ENCODE measurements at regions not wholly inside any gene's neighbourhood (a gene's known extent, or its start where the extent isn't known, plus 50 kb on each side); places are given as distances from the start of the nearest gene placed in this dataset.

DNA sequence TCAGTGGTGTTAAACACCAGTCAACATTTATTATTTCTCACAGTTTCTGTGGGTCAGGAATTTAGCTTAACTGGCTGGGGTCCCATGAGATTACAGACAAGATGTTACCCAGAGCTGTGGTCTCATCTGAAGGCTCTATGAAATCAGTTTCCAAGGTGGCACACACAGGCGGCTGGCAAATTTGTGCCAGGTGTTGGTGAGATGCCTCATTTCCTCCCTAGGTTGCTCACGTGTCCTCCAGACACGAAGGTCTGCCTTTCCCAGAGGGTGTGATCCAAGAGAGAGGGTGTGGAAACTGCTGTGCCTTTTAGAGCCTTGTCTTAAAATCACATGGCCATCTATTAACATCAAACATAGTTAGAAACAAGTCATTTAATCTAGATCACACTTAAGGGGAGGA is 209.0 kb downstream of the JCAD start:
- DNase-seq, result no peak

DNA sequence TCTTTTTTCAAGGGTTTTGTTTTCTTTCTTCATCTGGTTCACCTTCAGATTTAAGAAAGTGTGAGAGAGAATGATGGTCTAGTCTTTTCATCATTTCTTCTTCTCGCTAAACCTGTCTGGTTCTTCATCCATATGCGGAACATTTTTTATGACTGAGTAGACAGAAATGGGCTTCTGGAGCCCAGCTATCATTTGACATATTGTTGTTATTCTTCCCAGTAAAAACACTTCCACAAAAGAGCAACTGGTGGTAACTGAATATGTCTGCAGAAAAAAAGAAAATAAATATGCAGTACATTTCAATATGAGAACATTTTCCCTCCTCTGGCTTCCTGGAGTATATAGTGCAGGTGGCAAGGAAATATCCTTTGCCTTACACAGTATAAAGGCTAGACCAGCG is 209.5 kb downstream of the JCAD start:
- DNase-seq, result no peak

DNA sequence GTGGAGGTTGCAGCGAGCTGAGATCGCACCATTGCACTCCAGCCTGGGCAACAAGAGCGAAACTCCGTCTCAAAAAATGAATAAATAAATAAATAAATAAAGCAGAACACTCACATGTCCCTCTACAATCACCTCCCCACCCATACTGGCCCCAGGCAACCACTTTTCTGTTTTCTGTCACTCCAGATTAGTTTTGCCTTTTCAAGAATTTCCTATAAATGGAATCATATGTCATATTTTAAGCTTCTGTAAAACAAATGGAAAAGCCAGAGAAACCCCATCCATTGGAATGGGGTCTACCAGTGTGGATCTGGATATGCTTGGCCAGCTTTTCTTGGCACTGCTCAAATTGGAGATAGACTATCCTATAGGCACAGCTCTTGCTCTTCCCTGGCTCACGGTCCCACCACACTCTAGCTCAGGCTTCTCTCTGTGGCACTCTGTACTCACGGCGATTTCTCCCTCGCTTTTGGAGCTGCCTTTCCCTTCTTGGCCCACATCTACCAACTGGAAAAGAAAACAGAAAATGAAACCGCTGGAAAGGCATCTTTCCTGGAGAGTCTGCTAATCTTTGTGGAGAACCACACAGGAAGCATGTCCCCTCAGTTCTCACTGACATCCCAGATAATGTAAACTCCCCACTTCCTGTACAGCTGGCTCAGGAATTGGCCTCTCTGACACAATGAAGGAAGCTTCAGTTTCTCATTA is 210.1 kb downstream of the JCAD start:
- no peak for DNase-seq

DNA sequence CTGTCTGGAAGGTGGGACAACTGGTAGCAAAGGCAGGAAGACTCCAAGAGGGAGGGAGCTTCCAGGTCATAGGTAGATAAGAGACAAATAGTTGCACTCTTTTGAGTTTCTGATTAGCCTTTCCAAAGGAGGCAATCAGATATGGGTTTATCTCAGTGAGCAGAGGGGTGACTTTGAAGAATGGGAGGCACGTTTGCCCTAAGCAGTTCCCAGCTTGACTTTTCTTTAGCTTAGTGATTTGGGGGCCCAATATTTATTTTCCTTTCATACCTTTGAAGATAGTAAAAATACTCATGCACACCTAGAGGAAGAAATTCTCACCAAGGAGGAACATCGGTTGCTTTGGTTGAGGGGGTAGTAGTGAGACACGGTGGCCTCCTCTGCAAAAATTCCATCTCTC is 212.1 kb upstream of the SVIL start:
- DNase-seq, result no peak

DNA sequence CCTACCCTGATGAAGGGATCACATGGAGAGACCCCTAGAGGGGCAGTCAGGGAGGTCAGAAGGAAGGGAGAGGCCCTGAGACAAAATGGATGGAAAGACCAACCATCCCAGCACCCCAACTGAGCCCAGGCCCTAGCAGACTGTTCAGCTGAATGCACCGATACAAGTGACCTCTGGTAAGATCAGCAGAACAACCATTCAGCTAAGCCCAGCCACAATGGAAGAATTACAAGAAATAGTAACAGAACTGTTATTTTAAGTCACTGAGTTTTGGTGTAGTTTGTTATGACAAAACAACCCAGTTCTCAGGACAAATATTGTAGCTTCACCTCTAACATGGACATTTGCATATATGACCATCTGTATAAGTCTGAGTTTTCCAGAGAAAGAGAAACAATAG is 210.4 kb upstream of the SVIL start:
- DNase-seq, result no peak

DNA sequence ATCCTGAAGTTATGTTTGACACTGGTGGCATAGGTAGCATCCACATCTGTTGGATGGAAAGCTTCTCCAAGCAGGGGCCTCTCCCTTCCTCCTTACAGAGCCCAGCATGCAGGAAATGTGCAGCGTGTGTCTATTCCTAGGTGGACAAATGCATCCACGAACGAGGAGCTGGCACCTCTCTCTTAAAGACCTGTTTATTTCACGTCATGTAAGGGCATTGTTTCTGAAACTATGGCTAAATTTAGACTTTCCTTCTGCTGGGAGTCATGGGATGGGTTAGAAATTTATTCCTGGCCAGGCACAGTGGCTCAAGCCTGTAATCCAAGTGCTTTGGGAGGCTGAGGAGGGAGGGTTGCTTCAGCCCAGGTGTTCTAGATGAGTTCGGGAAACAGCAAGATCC is 208.4 kb upstream of the SVIL start:
- DNase-seq, result no peak

DNA sequence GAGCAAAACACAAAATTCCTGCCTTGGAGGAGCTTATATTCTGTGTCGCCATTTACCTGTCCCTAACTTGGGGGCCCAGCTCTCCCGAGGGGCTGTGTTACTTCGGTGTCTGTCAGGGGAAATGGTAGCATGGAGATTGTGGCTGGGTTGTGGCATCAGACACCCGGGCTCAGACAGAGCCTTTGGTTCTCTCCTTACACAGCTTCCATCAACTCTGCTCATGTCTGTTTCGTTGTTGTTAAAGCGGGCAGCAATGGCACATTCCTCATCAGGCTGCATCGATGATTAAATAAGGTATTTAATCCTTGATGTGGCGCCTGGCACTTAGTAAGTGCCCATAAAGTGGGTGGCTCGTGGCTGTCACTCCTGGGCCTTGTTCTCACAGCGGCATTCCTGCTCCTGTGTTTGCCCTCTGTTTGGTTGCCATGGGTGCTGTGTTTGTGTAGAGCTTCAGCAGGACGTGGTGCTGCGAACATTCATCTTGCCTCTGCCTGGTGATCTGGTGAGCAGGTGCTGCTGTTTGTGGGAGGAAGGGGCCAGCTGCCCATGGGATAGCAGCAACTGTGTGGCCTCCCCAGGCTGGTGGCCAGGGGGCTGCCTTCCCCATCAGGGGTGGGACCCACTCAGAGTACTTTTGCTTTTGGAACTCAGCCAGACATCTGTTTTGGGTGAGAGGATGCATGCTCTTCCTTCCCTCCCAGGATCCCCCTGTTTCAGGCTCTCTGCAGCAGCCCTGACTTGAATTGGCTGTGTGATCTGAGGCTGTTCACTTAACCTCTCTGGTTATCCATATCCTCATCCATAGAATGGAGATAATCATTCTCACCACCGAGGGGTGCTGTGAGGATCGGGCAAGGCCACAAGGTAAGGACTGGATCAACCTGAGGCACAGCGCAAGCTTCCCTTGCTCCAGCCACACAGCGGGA is 207.2 kb upstream of the SVIL start:
- DNase-seq, result peak; percentile 63

DNA sequence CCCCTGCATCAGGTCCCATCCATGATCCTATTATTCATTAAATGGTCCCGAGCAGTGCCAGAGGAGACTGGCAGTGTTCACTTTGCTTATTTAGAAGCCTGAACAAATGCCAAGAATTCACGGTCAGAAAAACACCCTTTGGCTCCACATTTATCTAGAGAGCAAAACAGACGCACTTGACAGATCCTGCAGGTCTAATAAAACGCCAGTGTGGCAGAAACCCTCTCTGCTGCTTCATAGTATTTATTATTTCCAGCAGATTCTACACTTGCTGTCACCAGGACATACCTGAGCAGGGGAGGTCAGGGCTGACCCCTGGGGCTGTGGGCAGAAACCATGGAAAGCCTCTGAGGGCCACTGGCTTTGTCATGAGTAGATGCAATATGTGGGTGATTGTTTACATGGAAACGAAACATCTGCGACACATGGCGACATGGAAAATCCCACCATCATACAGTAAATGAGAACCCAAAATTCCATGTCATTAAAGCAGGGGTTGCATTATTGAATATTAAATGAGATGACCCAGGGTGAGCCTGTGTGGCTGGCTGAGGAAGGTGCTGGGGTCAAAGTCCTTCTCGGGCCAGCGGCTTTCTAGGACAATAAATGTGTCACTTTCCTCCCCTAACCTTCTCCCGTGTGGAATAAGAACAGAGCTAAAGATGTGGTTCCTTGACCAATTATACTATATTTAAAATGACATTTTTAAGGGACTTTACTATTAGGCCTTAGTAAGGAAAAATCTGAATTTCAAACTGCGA is 205.9 kb upstream of the SVIL start:
- no peak for DNase-seq

DNA sequence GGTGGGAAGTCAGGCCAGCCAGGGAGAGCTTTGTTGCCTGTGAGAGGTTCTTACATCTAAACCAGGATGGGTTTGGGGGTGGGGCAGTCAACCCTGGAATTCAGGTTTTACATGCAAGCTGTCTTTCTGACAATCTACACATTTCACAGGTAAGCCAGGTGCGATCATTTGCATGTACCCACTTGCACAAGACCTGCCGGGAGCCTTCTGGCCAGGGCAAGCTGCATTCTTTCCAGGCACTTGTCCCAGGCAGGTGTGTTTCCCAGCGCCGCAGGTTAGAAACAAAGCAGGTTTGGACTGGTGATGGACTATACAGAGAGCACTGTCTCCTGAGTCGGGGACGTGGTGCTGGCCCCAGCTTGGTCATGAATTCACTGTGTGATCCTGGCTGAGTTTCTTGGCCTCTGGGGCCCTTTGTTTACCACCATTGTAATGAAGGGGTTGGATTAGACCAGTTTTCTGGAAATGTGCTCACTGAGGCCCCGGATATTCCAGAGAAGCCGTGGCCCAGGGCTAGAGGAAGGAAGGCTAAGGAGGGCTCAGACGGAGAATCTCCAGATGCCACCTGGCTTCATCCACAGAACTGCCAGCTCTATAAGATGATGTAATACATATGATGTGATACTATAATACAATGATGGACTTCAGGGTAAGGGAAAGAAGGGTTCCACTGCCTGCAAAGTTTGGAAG is 205.2 kb upstream of the SVIL start:
- peak; percentile 66 for DNase-seq

DNA sequence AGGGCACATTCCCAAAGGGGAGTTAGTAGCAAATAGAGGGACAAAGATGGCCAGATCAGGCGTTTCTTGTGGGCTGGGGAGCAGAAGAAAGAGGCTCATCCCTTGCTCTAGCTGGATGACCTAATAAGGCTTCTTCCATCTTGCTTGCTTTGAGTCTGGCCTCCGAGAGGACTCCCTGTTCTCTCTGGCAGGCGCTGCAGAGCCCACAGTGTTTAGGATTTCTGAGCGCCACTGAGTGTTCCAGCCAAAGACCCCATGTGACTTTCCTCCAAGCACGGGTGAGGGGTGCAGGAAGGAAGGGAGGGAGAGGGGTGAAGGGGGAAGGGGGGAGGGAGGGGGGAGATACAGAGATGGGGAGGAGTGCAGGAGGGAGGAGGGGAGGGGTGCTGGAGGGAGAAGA is 203.8 kb upstream of the SVIL start:
- no peak for DNase-seq

DNA sequence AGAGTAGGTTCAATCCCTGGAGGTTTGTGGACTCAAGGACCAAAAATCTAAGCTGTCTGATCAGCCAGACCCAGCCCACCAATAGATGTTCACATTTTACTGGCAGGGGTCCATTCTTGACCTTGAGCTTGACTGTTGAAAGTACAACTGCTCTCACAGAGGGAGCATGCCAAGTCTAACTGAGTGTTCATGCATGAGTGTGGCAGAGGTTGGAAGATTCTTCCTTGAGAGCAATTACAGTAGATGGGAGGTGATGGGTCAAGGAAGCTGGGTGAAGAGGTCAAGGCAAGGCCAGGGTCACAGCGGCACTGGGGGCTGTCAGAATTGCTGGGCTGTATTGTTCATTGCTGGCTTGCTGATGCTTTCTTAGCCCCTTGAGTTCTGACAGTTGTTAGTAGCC is 202.8 kb upstream of the SVIL start:
- DNase-seq, result no peak

DNA sequence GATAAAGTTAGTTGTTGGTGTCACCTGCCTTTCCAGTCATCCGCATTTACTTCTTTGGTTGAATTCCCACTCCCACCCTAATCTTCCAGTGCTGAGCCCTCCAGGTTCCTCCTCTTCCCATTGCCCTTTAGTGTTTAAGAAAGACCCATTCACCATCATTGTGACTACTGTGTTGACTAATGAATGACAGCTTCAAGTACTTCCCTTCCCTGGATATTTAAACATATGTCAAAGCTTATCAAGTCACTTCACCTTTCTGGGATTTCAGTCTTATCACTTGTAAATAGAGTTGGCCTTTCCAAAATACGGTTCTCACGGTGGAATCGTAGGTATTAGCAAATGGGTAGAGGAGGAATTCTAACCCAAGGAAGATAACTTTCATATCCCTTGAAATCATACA is 201.6 kb upstream of the SVIL start:
- no peak for DNase-seq

DNA sequence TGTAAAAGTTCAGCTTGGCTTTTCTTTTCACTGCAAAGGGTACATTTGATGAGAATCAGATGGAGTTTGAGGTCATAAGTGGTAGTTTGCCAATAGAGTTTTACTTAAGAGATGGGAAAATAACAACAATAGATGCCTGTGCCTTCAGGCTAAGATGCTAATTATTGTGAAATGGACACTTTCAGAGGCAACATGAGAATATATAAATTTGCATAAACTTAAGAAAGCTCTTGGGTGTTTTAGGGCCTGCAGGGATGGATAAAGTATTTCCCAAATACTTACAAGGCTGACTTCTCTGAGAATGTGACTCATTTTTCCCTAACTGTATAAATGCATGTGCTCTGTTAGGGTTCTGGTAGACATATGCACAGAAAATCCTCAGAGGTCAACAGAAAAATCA is 200.3 kb upstream of the SVIL start:
- no peak for DNase-seq

DNA sequence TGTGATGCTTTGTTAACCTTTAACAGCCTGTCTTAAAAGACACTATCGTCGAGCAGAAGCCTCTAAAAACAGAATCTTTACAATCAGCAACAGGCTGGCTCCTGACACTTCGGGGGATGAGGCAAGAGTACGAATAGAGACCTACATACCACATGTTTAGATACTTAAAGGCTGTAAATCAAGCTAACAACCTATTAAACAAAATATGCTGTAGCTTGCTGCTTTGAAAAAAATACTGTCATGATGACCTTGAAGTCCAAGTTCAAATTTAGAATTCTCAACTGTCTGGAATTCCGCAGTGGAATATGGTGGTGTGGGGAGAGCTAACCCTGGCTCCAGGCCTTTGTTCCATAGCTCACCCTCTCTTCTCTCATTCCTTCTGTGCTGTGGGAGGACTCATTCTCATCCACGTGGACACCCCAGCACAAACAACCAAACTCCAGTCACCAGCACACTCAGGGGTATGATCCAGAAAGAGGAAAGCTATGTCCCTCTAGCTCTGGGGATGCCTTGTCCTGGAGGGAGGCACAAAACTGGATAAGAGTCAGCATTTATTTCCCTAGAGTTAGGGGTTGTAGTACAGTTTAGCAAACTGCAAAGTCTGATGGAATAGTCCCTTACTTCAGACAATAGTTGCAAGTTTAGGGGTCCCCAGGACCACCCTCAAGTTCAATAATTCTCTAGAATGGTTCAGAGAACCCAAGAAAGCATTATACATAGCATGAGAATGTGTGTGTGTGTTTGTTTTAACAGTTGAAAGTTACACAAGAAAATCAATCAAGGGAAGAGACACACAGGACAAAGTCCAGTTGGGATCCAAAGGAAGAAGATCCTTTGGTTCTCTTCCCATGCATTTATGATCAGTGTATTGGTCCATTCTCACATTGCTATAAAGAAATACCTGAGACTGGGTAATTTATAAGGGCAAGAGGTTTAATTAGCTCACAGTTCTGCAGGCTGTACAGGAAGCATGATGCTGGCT is 196.1 kb upstream of the SVIL start:
- DNase-seq, result no peak

DNA sequence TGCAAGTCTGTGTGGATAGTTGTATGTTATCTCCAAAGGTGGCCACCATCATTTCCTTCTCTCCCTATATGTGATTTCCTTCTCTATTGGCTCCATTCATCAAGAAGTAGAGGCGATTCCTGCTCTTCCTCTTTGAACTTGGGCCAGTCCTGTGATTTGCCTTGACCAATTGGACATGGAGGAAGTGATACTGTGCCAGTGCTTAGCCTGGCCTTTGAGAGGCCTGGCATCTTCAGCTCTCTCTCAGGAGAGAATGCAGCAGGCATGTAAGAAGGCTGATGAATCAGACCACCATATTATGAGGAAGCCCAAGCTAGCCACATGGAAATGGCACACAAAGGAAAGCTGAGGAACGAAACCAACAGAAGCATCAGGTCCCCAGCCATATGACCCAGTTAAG is 195.0 kb upstream of the SVIL start:
- no peak for DNase-seq

DNA sequence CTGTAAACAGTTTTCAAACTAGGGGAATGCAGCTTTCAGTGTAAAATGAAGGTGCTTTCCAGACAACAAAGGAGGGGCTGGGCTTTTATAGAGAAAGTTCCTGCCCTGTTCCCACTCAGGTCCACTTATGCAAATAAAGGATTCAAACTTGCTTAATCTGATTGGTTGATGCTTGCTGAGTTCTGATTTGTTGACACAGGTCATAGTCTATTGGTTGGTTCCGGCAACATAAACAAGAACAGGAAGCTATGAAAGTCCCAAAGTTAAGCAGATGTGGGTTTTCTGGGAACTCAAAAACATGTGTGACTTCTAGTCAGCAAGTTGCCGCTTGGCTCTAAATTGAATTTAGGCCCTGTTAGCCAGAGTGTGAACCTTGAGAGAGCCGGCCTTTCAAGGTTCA is 194.2 kb upstream of the SVIL start:
- DNase-seq, result no peak

DNA sequence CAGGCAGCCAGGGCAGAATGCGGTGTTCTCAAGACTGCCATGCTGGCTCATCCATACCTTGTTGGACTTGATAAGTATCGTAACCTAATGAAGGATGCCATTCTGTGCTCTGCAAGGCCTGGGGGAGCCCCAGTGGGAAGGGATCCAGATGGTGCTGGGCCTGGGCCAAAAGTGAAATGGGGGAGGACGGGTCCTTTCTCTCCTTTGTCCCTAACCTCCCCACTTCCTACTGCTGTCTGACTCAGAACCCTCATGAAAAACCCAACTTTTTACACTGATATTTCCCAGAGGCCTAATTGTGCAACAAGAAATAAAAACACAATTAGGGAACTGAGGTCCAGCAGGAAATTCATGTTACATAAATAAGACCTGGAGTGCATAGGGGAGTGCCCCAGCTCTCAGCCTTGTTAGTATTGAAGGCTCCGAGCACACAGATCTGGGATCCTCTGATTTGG is 193.7 kb upstream of the SVIL start:
- DNase-seq, result no peak

DNA sequence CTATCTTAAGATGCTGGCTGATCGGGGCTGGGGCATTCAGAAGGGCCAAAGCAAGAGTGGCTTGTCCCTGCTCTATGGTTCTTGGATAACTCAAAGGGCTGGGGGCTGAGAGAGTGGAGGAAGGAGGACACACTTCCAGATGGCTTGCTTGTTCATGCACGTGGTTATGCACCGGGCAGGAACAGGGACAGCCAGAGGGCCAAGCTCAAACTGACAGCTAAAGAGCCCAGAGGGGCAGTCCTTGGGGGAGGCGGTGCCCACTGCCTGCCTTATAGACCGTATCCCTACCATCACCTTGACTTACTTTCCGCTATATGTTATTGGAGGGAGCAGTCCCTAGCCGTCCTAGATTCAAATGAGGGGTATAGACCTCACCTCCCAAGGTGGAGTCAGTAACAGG is 192.7 kb upstream of the SVIL start:
- DNase-seq, result no peak

DNA sequence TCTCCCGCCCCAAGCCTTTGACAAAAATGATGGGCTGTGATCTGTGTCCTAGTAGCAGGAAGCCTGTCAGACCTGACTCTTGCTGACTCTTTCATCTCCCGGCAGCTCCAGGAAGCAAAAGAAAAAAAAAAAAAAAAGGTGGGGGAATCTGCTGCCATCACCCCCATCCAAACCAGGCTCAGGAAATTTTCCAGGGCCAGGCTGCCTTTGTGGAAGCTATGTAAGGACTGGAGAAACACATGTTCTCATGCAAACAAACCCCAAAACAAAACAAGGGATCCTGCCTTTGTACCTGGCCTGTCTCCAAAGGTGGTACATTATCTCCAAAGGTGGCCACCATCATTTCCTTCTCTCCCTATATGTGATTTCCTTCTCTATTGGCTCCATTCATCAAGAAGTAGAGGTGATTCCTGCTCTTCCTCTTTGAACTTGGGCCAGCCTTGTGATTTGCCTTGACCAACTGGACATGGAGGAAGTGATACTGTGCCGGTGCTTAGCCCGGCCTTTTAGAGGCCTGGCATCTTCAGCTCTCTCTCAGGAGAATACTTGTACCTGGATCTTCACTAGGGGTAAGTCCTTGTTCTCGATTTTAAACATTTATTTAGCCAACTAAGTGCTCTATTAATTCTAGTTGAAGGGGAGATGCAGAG is 192.2 kb upstream of the SVIL start:
- DNase-seq, result no peak

DNA sequence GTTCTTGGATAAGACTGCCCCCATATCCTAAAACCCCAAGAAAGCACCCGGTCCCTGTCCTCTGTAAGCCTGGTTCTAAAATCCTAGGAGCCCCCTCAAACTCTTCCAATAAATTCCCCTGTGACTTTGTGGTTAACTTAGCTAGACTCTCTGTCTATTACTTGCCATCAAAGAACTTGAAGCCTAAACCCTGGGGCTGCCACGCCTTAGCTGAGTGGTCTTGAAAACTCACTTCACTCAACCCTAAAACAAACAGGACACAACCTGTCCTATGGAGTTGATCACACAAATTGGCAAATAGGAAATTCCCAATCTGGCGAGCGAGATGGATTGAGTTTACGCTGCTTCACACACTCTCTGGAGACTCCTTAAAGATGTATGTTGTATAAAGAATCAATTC is 191.4 kb upstream of the SVIL start:
- no peak for DNase-seq

DNA sequence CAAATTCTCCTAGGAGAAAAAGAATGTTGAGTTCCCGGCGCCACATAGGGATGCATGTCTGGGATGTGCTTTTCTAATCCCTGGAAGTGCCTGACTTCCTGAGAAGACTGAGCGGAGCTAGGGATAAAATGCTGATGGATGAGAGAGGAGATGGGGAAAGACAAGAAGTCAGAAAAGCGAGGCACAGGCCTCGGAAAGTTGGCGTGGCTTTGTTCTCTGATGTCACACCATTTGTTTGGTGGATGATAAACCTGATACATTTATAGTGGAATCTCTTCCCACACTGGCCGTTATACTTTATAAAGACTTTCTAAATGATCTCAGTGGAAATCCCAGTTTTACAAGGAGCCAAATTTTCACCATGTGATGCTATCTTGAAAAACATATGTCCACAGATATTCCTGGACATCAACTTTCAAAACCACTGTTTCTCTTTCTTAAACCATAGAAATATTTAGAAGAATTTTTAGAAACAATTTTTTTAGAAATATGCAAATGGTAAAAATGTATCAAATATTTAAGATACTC is 188.8 kb upstream of the SVIL start:
- no peak for DNase-seq
